Lower lobe of right lung (tissue), 2 donors: ENCODE measurements at regions not wholly inside any gene's neighbourhood (a gene's known extent, or its start where the extent isn't known, plus 50 kb on each side); places are given as distances from the start of the nearest gene placed in this dataset.

Source experiments
- ATAC-seq, 2 donors: fragments of 200-7000 bp; cut with Tn5 transposase; one replicate each; pipeline ENCODE4 v1.9.1; 2020 to 2022; ENCODE audit warnings: mild to moderate bottlenecking in 2 of 2, moderate library complexity in 2 of 2
- DNase-seq: peaks from one replicate; pipeline ENCODE4 v3.0.0-alpha.2; 2020
- H3K27ac ChIP-seq: fragments of 200-600 bp; one replicate; pipeline ENCODE4 v1.8.0; 2022
- H3K27me3 ChIP-seq: fragments of 200-600 bp; one replicate; pipeline ENCODE4 v1.8.0; 2022; ENCODE audit warnings: low read depth
- H3K36me3 ChIP-seq: fragments of 200-600 bp; one replicate; pipeline ENCODE4 v1.8.0; 2022; ENCODE audit warnings: mild to moderate bottlenecking
- H3K4me1 ChIP-seq: fragments of 200-600 bp; one replicate; pipeline ENCODE4 v1.8.0; 2022
- H3K4me3 ChIP-seq: fragments of 200-600 bp; one replicate; pipeline ENCODE4 v1.8.0; 2022; ENCODE audit warnings: mild to moderate bottlenecking
- H3K9me3 ChIP-seq: fragments of 200-600 bp; one replicate; pipeline ENCODE4 v1.8.0; 2022
- intact Hi-C: fragments of 100-400 bp; cut with DNase I; formaldehyde crosslinking; loops from one replicate; pipeline ENCODE4 v1.11.0; 2022
- TF ChIP-seq, protein P1 (sequence below): fragments of 200-600 bp; IDR thresholded peaks from one replicate; pipeline ENCODE4 v1.8.0; 2022; ENCODE audit warnings: antibody characterized with exemption, mild to moderate bottlenecking
- donor health status: DM: no; HTN: yes; CAD: no; lungs with severe emphysema.

DNA sequence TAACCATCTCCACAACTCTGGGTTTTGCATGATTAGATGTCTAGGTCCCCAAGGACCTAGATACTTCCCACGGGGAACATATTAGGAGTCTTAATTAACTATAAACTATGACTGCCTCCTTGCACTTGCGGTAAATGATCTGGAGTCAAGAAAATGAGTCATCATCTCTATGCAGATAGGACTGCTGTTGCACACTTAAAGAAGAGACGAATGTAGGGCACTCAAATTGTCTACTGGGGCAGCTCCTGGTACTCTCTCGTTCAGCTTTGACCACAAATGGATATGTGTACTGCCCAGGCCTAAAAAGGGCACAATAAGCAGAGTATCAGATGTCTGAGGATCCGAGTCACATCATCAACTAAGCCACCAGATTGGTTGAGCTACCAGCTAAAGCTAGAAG lies 1783.4 kb upstream of the AGA start:
- Histone ChIP-seq H3K36me3 (no peaks in the 10 kb centered on the region), H3K27me3 (no peaks in the 10 kb centered on the region), H3K4me3 (no peak overlapping the region), H3K4me1 (no peaks in the 10 kb centered on the region), H3K9me3 (no peaks in the 10 kb centered on the region), H3K27ac (no peak overlapping the region)
- ATAC-seq = no peak
- no peak for DNase-seq
- TF ChIP-seq, protein P1, sequence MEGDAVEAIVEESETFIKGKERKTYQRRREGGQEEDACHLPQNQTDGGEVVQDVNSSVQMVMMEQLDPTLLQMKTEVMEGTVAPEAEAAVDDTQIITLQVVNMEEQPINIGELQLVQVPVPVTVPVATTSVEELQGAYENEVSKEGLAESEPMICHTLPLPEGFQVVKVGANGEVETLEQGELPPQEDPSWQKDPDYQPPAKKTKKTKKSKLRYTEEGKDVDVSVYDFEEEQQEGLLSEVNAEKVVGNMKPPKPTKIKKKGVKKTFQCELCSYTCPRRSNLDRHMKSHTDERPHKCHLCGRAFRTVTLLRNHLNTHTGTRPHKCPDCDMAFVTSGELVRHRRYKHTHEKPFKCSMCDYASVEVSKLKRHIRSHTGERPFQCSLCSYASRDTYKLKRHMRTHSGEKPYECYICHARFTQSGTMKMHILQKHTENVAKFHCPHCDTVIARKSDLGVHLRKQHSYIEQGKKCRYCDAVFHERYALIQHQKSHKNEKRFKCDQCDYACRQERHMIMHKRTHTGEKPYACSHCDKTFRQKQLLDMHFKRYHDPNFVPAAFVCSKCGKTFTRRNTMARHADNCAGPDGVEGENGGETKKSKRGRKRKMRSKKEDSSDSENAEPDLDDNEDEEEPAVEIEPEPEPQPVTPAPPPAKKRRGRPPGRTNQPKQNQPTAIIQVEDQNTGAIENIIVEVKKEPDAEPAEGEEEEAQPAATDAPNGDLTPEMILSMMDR = no peak
- intact Hi-C loops = no loop called here

DNA sequence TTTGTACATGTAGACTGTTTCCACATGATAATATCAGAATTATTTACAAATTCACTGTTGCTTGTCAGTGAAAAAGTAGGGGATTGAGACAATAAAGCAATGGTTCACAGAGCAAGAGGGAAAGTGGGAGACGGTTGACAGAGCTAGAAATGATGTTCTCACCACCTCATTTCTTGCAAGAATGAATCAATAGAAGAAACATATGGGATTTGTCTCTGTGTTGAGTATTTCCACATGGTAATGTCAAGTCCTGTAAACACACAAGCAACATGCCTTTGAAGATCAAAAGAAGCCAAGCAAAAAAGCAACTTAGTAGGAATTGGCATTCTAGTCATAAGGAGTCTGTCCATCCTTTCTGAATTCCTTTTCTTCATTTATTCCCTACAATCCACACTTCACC lies 1806.6 kb upstream of the AGA start:
- Histone ChIP-seq H3K27ac (no peak overlapping the region), H3K27me3 (no peaks in the 10 kb centered on the region), H3K4me3 (no peak overlapping the region), H3K4me1 (no peaks in the 10 kb centered on the region), H3K36me3 (no peaks in the 10 kb centered on the region), H3K9me3 (no peaks in the 10 kb centered on the region)
- intact Hi-C loops = no loop called here
- TF ChIP-seq, protein P1 = no peak
- DNase-seq (no peak), ATAC-seq (no peak)

DNA sequence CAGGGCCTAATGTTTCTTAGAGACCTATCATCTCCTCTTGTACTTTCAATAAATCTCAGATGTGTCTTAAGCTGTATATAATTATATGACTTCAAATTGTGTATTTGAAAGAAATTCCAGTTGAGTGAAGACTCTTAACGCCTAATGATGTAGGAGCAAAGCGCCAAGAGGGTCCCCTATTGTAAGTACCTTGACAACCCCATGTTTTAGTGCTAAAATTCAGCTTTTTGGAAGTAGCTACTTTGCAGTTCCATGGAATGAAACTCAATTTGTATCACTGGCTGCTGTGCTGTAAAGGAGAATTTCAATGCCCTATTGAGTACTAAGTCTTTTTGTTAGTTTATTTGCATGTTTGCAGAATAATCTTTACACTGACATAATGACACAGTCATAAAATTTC lies 1826.6 kb upstream of the AGA start:
- TF ChIP-seq, protein P1 = no peak
- H3K9me3 ChIP-seq = peaks cover 5% of the 10 kb centered on the region
- H3K27me3 ChIP-seq = no peaks in the 10 kb centered on the region
- ATAC-seq (no peak), DNase-seq (no peak)
- H3K27ac ChIP-seq = no peak overlapping the region
- H3K4me1 ChIP-seq = no peaks in the 10 kb centered on the region
- H3K4me3 ChIP-seq = no peak overlapping the region
- no peaks in the 10 kb centered on the region for H3K36me3 ChIP-seq
- intact Hi-C loops = no loop called here

DNA sequence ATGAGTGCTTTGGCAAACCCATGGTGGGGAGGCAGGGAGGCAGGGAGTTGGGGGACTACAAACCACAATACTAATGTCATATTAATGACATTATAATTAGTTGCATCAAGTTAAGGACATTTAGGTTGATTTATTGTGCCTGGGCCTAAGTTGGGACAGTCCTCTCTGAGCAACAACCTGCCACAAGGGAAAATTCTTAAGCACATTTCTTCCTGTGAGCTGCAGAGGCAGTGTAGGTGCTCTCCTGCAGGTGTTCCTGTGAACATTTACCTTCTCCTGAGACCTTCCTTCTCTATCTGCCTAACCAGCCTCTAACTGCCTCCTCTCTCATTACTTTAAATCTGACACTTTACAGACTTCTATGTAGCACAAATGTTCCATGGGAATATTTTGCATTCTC lies 1830.0 kb upstream of the AGA start:
- ATAC-seq (no peak), DNase-seq (no peak)
- H3K27ac ChIP-seq = no peak overlapping the region
- no peaks in the 10 kb centered on the region for H3K36me3 ChIP-seq
- H3K4me3 ChIP-seq = no peak overlapping the region
- TF ChIP-seq, protein P1 = no peak
- no peaks in the 10 kb centered on the region for H3K4me1 ChIP-seq
- H3K9me3 ChIP-seq = no peaks in the 10 kb centered on the region
- H3K27me3 ChIP-seq = no peaks in the 10 kb centered on the region
- intact Hi-C loops = no loop called here

DNA sequence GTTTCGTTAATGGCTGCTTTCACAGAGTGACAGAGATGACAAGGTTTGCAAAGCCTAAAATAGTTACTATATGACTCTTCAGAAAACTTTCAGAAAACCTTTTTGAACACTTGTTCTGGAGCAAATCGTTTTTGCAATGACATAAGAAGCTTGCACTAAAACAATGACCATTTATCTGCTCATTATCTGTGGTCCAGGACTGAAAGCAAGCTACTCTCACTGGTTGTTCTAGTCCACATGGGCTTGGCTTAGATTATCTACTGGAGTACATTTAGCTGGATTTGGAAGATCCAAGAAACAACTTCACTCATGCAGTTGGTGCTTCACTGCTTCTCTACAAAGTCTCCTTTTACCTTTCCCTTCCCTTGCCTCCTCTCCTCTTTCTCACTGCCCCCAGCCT lies 1836.4 kb upstream of the AGA start:
- no peaks in the 10 kb centered on the region for H3K27me3 ChIP-seq
- H3K4me1 ChIP-seq = no peaks in the 10 kb centered on the region
- TF ChIP-seq, protein P1 = no peak
- no peak overlapping the region for H3K27ac ChIP-seq
- H3K9me3 ChIP-seq = no peaks in the 10 kb centered on the region
- DNase-seq (no peak), ATAC-seq (no peak)
- no peak overlapping the region for H3K4me3 ChIP-seq
- H3K36me3 ChIP-seq = no peaks in the 10 kb centered on the region
- intact Hi-C loops = no loop called here

DNA sequence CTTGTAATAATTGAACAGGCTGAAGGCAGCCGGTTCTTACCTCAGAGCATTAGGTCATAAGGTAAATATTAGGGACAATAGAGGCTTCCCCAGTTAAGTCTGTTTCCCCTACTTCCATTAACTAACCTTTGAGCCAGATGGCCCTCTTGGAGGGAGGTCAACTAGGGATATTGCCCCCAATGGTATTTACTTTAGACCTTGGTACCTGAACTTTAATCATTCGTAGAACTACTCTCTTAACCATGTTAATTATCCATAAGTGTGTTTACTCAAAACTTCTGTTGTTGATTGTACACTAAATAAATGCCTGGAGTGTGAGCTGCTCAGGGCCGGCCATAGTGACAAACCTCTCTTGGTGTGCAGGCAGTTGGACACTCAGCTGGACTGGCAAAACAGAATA lies 1843.5 kb upstream of the AGA start:
- DNase-seq = no peak
- TF ChIP-seq, protein P1 = no peak
- intact Hi-C loops = no loop called here
- H3K27me3 ChIP-seq = no peaks in the 10 kb centered on the region
- H3K27ac ChIP-seq = no peak overlapping the region
- no peaks in the 10 kb centered on the region for H3K4me1 ChIP-seq
- no peaks in the 10 kb centered on the region for H3K9me3 ChIP-seq
- H3K4me3 ChIP-seq = no peak overlapping the region
- no peak for ATAC-seq
- H3K36me3 ChIP-seq = no peaks in the 10 kb centered on the region
